ENCODE measurements at regions not wholly inside any gene's neighbourhood (a gene's known extent, or its start where the extent isn't known, plus 50 kb on each side); places are given as distances from the start of the nearest gene placed in this dataset.

- H3K36me3 ChIP-seq, result no peaks in the 10 kb centered on the region
- no peak overlapping the region for H3K27ac ChIP-seq
- DNase-seq (no peak), ATAC-seq (ENCODE audit: low FRiP score in 2 of 2) (no peak)
- H3K9me3 ChIP-seq, result no peaks in the 10 kb centered on the region
- TF ChIP-seq POLR2AphosphoS5 (IDR thresholded peaks at IDR 0.05), result no peak
- TF ChIP-seq CTCF (IDR thresholded peaks at IDR 0.05), result no peak
- TF ChIP-seq EP300 (IDR thresholded peaks at IDR 0.05), result no peak
- TF ChIP-seq POLR2A (IDR thresholded peaks at IDR 0.05), result no peak
- no peak overlapping the region for H3K4me3 ChIP-seq
- no peaks in the 10 kb centered on the region for H3K27me3 ChIP-seq
- 64 to 70% methylated on average over 2 of the region's 2 CpGs for WGBS, 2 donors
- H3K4me1 ChIP-seq, result no peaks in the 10 kb centered on the region
These were observed 825.5 kb downstream of the TLR4 start for GRCh38 chr9:118529624-118530214.

GRCh38 chr9:118532592-118532991, 828.4 kb downstream of the TLR4 start:
- no peak overlapping the region for H3K27ac ChIP-seq
- H3K27me3 ChIP-seq, result no peaks in the 10 kb centered on the region
- H3K9me3 ChIP-seq, result no peaks in the 10 kb centered on the region
- ATAC-seq (ENCODE audit: low FRiP score in 2 of 2), result no peak
- no peak overlapping the region for H3K4me3 ChIP-seq
- no peak for DNase-seq
- H3K36me3 ChIP-seq, result no peaks in the 10 kb centered on the region
- H3K4me1 ChIP-seq, result no peaks in the 10 kb centered on the region
- WGBS, 2 donors, result 84 to 92% methylated on average over 1 of the region's 1 CpG
- TF ChIP-seq POLR2AphosphoS5 (IDR thresholded peaks at IDR 0.05) (no peak), EP300 (IDR thresholded peaks at IDR 0.05) (no peak), POLR2A (IDR thresholded peaks at IDR 0.05) (no peak), CTCF (IDR thresholded peaks at IDR 0.05) (no peak)

GRCh38 chr9:118533101-118533500, 828.9 kb downstream of the TLR4 start:
- H3K36me3 ChIP-seq, result no peaks in the 10 kb centered on the region
- no peak overlapping the region for H3K4me3 ChIP-seq
- DNase-seq (no peak), ATAC-seq (ENCODE audit: low FRiP score in 2 of 2) (no peak)
- no peaks in the 10 kb centered on the region for H3K9me3 ChIP-seq
- H3K27me3 ChIP-seq, result no peaks in the 10 kb centered on the region
- H3K4me1 ChIP-seq, result no peaks in the 10 kb centered on the region
- no peak overlapping the region for H3K27ac ChIP-seq
- no peak for TF ChIP-seq CTCF (IDR thresholded peaks at IDR 0.05)
- TF ChIP-seq EP300 (IDR thresholded peaks at IDR 0.05), result no peak
- no peak for TF ChIP-seq POLR2A (IDR thresholded peaks at IDR 0.05)
- no peak for TF ChIP-seq POLR2AphosphoS5 (IDR thresholded peaks at IDR 0.05)
- 76 to 88% methylated on average over 3 of the region's 3 CpGs for WGBS, 2 donors

GRCh38 chr9:118533850-118534249, 829.6 kb downstream of the TLR4 start:
- no peak overlapping the region for H3K27ac ChIP-seq
- 63 to 72% methylated on average over 3 of the region's 3 CpGs for WGBS, 2 donors
- DNase-seq (no peak), ATAC-seq (ENCODE audit: low FRiP score in 2 of 2) (no peak)
- no peak overlapping the region for H3K4me3 ChIP-seq
- H3K9me3 ChIP-seq, result no peaks in the 10 kb centered on the region
- no peaks in the 10 kb centered on the region for H3K4me1 ChIP-seq
- H3K27me3 ChIP-seq, result no peaks in the 10 kb centered on the region
- H3K36me3 ChIP-seq, result no peaks in the 10 kb centered on the region
- TF ChIP-seq CTCF (IDR thresholded peaks at IDR 0.05) (no peak), EP300 (IDR thresholded peaks at IDR 0.05) (no peak), POLR2AphosphoS5 (IDR thresholded peaks at IDR 0.05) (no peak), POLR2A (IDR thresholded peaks at IDR 0.05) (no peak)

GRCh38 chr9:118536153-118536552, 832.0 kb downstream of the TLR4 start:
- Histone ChIP-seq H3K9me3 (no peaks in the 10 kb centered on the region), H3K27ac (no peak overlapping the region), H3K36me3 (no peaks in the 10 kb centered on the region), H3K27me3 (no peaks in the 10 kb centered on the region), H3K4me1 (no peaks in the 10 kb centered on the region), H3K4me3 (no peak overlapping the region)
- WGBS, 2 donors, result 69 to 91% methylated on average over 4 of the region's 4 CpGs
- DNase-seq (no peak), ATAC-seq (ENCODE audit: low FRiP score in 2 of 2) (no peak)
- TF ChIP-seq EP300 (IDR thresholded peaks at IDR 0.05), result no peak

Measured in upper lobe of left lung (tissue), 6 donors.